RPMI8226 (cell line): ENCODE measurements at regions not wholly inside any gene's neighbourhood (a gene's known extent, or its start where the extent isn't known, plus 50 kb on each side); places are given as distances from the start of the nearest gene placed in this dataset.

ENCODE experiments used
- DNase-seq: peaks from one replicate; pipeline ENCODE4 v3.0.0-alpha.2; 2015

- DNase-seq, result no peak
These were observed 267.6 kb downstream of the CNTN3 start for GRCh38 chr3:74346896-74347295.

GRCh38 chr3:74345701-74346100, 268.8 kb downstream of the CNTN3 start:
- no peak for DNase-seq

- DNase-seq, result no peak
These were observed 269.5 kb downstream of the CNTN3 start for GRCh38 chr3:74344865-74345440.

- no peak for DNase-seq
These were observed 271.1 kb downstream of the CNTN3 start for GRCh38 chr3:74343391-74343790.

GRCh38 chr3:74338998-74339397, 275.5 kb downstream of the CNTN3 start:
- no peak for DNase-seq

GRCh38 chr3:74332165-74332564, 282.3 kb downstream of the CNTN3 start:
- no peak for DNase-seq

- no peak for DNase-seq
These were observed 282.7 kb downstream of the CNTN3 start for GRCh38 chr3:74331711-74332110.

GRCh38 chr3:74329096-74329495, 285.4 kb downstream of the CNTN3 start:
- no peak for DNase-seq

- no peak for DNase-seq
These were observed 286.0 kb downstream of the CNTN3 start for GRCh38 chr3:74328435-74328834.

- DNase-seq, result no peak
These were observed 299.2 kb downstream of the CNTN3 start for GRCh38 chr3:74315291-74315690.

GRCh38 chr3:74314696-74315095, 299.8 kb downstream of the CNTN3 start:
- DNase-seq, result no peak

GRCh38 chr3:74309716-74310115, 304.7 kb downstream of the CNTN3 start:
- DNase-seq, result no peak

- DNase-seq, result no peak
These were observed 310.0 kb downstream of the CNTN3 start for GRCh38 chr3:74304424-74304823.

GRCh38 chr3:74303711-74304110, 310.7 kb downstream of the CNTN3 start:
- DNase-seq, result no peak

GRCh38 chr3:74302969-74303368, 311.5 kb downstream of the CNTN3 start:
- no peak for DNase-seq

GRCh38 chr3:74302281-74302680, 312.2 kb downstream of the CNTN3 start:
- DNase-seq, result no peak

- no peak for DNase-seq
These were observed 313.4 kb downstream of the CNTN3 start for GRCh38 chr3:74301056-74301455.

GRCh38 chr3:74295479-74295878, 319.0 kb downstream of the CNTN3 start:
- no peak for DNase-seq

GRCh38 chr3:74288761-74289160, 325.7 kb downstream of the CNTN3 start:
- DNase-seq, result no peak

- DNase-seq, result no peak
These were observed 326.9 kb downstream of the CNTN3 start for GRCh38 chr3:74287557-74287956.

- no peak for DNase-seq
These were observed 332.3 kb downstream of the CNTN3 start for GRCh38 chr3:74282202-74282601.

- no peak for DNase-seq
These were observed 332.8 kb downstream of the CNTN3 start for GRCh38 chr3:74281705-74282104.

- no peak for DNase-seq
These were observed 340.7 kb downstream of the CNTN3 start for GRCh38 chr3:74273555-74274402.

- DNase-seq, result no peak
These were observed 341.4 kb downstream of the CNTN3 start for GRCh38 chr3:74273091-74273490.

GRCh38 chr3:74271541-74271940, 342.9 kb downstream of the CNTN3 start:
- no peak for DNase-seq
